Left ventricle myocardium inferior (tissue), 1 donor: ENCODE measurements at regions not wholly inside any gene's neighbourhood (a gene's known extent, or its start where the extent isn't known, plus 50 kb on each side); places are given as distances from the start of the nearest gene placed in this dataset.

Experiments used
- DNase-seq: peaks from one replicate; pipeline ENCODE4 v3.0.0-alpha.2; 2020
- H3K27ac ChIP-seq: fragments of 200-600 bp; replicated peaks from 2 replicates; pipeline ENCODE4 v1.8.0; 2021
- H3K27me3 ChIP-seq: fragments of 200-600 bp; 2 replicates; pipeline ENCODE4 v1.8.0; 2021; ENCODE audit warnings: low read depth
- H3K36me3 ChIP-seq: fragments of 200-600 bp; 2 replicates; pipeline ENCODE4 v1.8.0; 2021
- H3K4me1 ChIP-seq: fragments of 200-600 bp; 2 replicates; pipeline ENCODE4 v1.8.0; 2021
- H3K4me3 ChIP-seq: fragments of 200-600 bp; 2 replicates; pipeline ENCODE4 v1.8.0; 2021; ENCODE audit warnings: mild to moderate bottlenecking, moderate library complexity
- H3K9me3 ChIP-seq: fragments of 200-600 bp; replicated peaks from 2 replicates; pipeline ENCODE4 v1.8.0; 2021
- intact Hi-C: fragments of 100-400 bp; cut with micrococcal nuclease; formaldehyde crosslinking; loops from one replicate; pipeline ENCODE4 v1.11.0; 2022
- TF ChIP-seq, protein P1 (sequence below): fragments of 200-600 bp; IDR thresholded peaks from 2 replicates; pipeline ENCODE4 v1.8.0; 2021; ENCODE audit warnings: antibody characterized with exemption, mild to moderate bottlenecking, borderline replicate concordance
- donor health status: DM: no; HTN: yes; CAD: no; lungs with severe emphysema.

DNA sequence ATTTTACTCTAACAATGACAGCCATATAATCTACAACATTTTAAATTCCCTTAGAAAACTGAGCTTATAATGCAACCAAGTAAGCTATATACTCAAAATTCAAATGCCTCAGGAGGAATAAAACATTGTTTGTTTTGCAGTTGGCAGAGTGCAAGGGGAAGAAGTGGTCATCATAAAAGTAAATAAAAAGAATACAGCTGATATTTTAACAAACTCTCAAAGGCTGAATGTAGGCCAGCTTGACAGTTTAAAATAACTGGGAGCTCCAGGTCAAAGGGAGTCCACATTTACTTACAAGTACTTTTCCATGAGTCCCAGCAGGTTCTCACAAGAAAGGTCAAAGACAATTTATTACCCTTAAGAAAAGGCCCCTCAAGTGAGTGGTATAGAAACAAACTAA lies 589.8 kb downstream of the BCKDHB start:
- DNase-seq, result no peak
- no peaks in the 10 kb centered on the region for H3K27me3 ChIP-seq
- TF ChIP-seq, protein P1, sequence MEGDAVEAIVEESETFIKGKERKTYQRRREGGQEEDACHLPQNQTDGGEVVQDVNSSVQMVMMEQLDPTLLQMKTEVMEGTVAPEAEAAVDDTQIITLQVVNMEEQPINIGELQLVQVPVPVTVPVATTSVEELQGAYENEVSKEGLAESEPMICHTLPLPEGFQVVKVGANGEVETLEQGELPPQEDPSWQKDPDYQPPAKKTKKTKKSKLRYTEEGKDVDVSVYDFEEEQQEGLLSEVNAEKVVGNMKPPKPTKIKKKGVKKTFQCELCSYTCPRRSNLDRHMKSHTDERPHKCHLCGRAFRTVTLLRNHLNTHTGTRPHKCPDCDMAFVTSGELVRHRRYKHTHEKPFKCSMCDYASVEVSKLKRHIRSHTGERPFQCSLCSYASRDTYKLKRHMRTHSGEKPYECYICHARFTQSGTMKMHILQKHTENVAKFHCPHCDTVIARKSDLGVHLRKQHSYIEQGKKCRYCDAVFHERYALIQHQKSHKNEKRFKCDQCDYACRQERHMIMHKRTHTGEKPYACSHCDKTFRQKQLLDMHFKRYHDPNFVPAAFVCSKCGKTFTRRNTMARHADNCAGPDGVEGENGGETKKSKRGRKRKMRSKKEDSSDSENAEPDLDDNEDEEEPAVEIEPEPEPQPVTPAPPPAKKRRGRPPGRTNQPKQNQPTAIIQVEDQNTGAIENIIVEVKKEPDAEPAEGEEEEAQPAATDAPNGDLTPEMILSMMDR, result no peak
- H3K36me3 ChIP-seq, result no peaks in the 10 kb centered on the region
- no peaks in the 10 kb centered on the region for H3K4me1 ChIP-seq
- intact Hi-C loops, result no loop called here
- no peak overlapping the region for H3K4me3 ChIP-seq
- peaks cover 34% of the 10 kb centered on the region for H3K9me3 ChIP-seq
- no peak overlapping the region for H3K27ac ChIP-seq

DNA sequence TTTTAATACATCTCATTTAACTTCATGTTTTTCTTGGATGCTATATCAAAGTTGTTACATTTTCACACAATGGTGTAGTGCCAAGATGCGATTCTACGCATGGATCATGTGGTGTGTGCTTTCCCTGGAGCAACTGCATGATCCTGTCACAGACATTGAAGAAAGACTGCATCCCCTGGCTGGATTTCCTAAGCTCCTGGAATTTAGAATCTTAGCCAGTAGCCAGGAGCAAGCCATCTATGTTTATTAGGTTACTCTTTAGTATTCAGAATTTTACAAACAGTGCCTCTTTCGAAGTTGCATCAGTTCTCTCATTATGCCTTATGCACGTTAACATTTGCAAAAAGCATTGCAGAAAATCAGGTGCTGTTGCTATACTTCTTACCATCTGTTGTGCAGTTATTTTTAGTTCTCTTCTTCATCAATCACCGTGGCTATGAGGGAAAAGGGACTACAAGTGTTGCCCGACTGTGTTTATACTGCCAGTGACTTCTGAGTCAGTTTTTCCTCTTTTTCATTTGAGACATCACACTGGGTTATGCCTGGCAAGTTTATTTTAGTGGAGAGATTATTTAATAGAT lies 584.2 kb downstream of the BCKDHB start:
- Histone ChIP-seq H3K9me3 (peaks cover 24% of the 10 kb centered on the region), H3K4me1 (no peaks in the 10 kb centered on the region), H3K27me3 (no peaks in the 10 kb centered on the region), H3K36me3 (no peaks in the 10 kb centered on the region), H3K4me3 (no peak overlapping the region), H3K27ac (no peak overlapping the region)
- TF ChIP-seq, protein P1, result no peak
- no peak for DNase-seq
- intact Hi-C loops, result no loop called here

DNA sequence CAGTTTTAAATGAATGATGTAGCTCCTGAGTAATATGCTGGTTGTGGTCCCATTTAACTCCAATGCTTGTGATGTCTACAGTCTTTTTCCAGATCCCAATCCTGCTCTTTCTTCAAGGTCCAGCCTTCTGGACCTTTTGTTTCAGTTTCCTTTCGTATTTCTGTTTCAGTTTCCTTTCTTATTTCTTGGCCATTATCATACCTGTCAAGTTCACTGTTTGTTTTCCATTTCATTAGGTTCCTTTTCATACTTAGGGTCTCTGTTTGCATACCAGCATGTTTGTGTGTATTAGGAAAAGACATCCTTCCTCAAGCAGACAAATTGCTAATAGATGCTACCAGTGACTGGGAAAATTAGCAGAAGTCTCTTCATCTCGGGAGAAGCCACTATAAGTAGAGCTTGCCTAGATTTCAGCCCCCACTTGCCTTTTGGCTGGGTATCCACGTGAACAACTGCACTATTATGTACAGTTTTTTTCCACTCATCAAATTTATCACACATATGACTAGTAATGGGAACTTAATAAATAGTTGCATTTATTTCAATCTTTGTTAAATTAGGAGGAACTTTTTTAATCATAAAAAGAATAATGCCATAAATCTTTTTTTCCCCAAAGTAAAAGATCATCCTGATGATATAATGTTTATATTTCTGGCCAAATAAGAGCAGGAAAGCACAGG lies 583.4 kb downstream of the BCKDHB start:
- TF ChIP-seq, protein P1, result no peak
- DNase-seq, result no peak
- H3K4me1 ChIP-seq, result no peaks in the 10 kb centered on the region
- H3K4me3 ChIP-seq, result no peak overlapping the region
- H3K36me3 ChIP-seq, result no peaks in the 10 kb centered on the region
- no peaks in the 10 kb centered on the region for H3K27me3 ChIP-seq
- intact Hi-C loops, result no loop called here
- H3K9me3 ChIP-seq, result peaks cover 24% of the 10 kb centered on the region
- H3K27ac ChIP-seq, result no peak overlapping the region

DNA sequence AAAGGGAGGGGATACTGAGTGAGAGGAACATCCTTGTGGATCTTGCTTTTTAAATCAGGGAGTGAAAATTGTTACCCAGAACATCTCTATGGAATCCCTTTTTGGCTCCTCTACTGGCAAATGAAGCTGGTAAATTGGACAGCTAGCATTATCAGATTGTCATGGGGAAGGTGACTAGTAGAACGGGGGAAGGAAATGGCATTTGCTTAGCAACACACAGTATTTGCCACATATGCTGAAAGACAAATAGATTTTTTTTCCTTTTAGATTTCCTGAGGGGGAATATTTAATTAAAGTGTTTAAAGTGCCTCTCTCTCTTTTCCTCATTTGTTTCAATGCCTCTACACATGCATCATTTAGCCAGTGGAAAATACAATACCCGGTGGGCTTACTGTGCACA lies 573.5 kb downstream of the BCKDHB start:
- Histone ChIP-seq H3K27me3 (no peaks in the 10 kb centered on the region), H3K27ac (no peak overlapping the region)
- intact Hi-C loops, result no loop called here

DNA sequence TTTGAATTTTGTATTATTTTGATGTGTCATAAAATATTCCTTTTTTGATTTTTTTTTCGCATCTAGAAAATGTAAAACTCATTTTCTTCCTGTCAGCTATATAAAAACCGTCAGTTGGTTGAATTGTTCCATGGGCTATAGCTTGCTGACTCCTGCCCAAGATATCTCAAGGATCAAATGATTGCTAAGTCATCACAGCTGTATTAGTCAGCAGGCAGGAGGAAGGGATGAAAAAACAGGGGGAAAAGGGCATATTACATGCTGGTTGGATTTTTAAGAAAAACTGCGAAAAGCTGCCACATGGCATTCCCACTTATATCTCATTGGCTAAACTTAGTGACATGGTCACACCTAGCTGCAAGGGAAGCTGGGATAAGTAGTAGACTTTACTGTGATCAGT lies 569.9 kb downstream of the BCKDHB start:
- intact Hi-C loops, result no loop called here

More for the DNA sequence above, 573.5 kb downstream of the BCKDHB start:
- Histone ChIP-seq H3K9me3 (peaks cover 14% of the 10 kb centered on the region), H3K36me3 (no peaks in the 10 kb centered on the region), H3K4me3 (no peak overlapping the region), H3K4me1 (no peaks in the 10 kb centered on the region)
- TF ChIP-seq, protein P1, result no peak
- DNase-seq, result no peak

More for the DNA sequence above, 569.9 kb downstream of the BCKDHB start:
- Histone ChIP-seq H3K4me3 (no peak overlapping the region), H3K36me3 (no peaks in the 10 kb centered on the region), H3K27me3 (no peaks in the 10 kb centered on the region), H3K9me3 (peaks cover 14% of the 10 kb centered on the region), H3K4me1 (no peaks in the 10 kb centered on the region), H3K27ac (no peak overlapping the region)
- DNase-seq, result no peak
- TF ChIP-seq, protein P1, result no peak
